ENCODE measurements at regions not wholly inside any gene's neighbourhood (a gene's known extent, or its start where the extent isn't known, plus 50 kb on each side); places are given as distances from the start of the nearest gene placed in this dataset.

GRCh38 chr4:19123681-19124080, 1102.1 kb upstream of the LCORL start:
- no peak overlapping the region for H3K4me3 ChIP-seq
- SMC1A ChIA-PET (ENCODE audit: uncharacterized antibody, unreplicated experiment): interaction anchor here (1.6 kb wide), 1 partner anchor 9 kb away, joined by 4 read pairs; no protein-coding TSS in a partner anchor
- no peaks in the 10 kb centered on the region for H3K36me3 ChIP-seq (ENCODE audit: control insufficient read depth in 2 of 2, insufficient read depth in 2 of 2, low read length in 1 of 2)
- in situ Hi-C loops (cut with MboI) (no loop called here), intact Hi-C loops (cut with micrococcal nuclease; ENCODE audit: unreplicated experiment) (no loop called here)
- H4K20me1 ChIP-seq (ENCODE audit: control insufficient read depth, insufficient read depth): no peaks in the 10 kb centered on the region
- no TSS peak for BruUV-seq (replicated peaks)
- CTCF ChIA-PET: no interaction called here
- RAD21 ChIA-PET (ENCODE audit: unreplicated experiment): no interaction called here
- 5% methylated on average over 4 of the region's 4 CpGs for WGBS (ENCODE audit: insufficient coverage, insufficient replicate concordance, low lambda C conversion rate, missing lambda C conversion rate)
- DNase-seq (ENCODE audit: low read depth, low spot score): no peak
- H2AFZ ChIP-seq (ENCODE audit: control insufficient read depth, low read depth, low read length): no peak overlapping the region
- no peaks in the 10 kb centered on the region for H3K79me2 ChIP-seq (ENCODE audit: control insufficient read depth, insufficient read depth, low read length)
- no peaks in the 10 kb centered on the region for H3K27me3 ChIP-seq (replicated peaks in 1 of 2; ENCODE audit: control insufficient read depth in 2 of 2, insufficient read depth in 2 of 2, low read length in 1 of 2)
- no peak for ATAC-seq
- no peak overlapping the region for H3K27ac ChIP-seq (ENCODE audit: control insufficient read depth, insufficient read depth)
- FAIRE-seq: no peak
- no peak for TF ChIP-seq ZBTB11 (CRISPR knock-in tag; IDR thresholded peaks at IDR 0.05)
- no peak for TF ChIP-seq SIN3A (IDR thresholded peaks at IDR 0.05; ENCODE audit: low read depth, low read length)
- TF ChIP-seq E2F4 (IDR thresholded peaks at IDR 0.05; ENCODE audit: low read depth, low read length): no peak
- no peak for TF ChIP-seq PML (IDR thresholded peaks at IDR 0.05; ENCODE audit: low read length)
- TF ChIP-seq SMAD5 (IDR thresholded peaks at IDR 0.05; ENCODE audit: low read depth): no peak
- TF ChIP-seq HCFC1 (IDR thresholded peaks at IDR 0.05; ENCODE audit: low read length): no peak
- no peak for TF ChIP-seq NFIC (IDR thresholded peaks at IDR 0.05; ENCODE audit: low read depth, low read length)
- TF ChIP-seq ELK1 (IDR thresholded peaks at IDR 0.05; ENCODE audit: low read depth, low read length): no peak
- no peak for TF ChIP-seq RELA (IDR thresholded peaks at IDR 0.05; ENCODE audit: borderline replicate concordance, partially characterized antibody)
- no peak for TF ChIP-seq NFYB (IDR thresholded peaks at IDR 0.05; ENCODE audit: insufficient read depth, low read depth, low read length)
- no peak for TF ChIP-seq ATF7 (IDR thresholded peaks at IDR 0.05; ENCODE audit: low read depth)
- no peak for TF ChIP-seq POLR2AphosphoS5 (IDR thresholded peaks at IDR 0.05; ENCODE audit: low read length)
- TF ChIP-seq EED (IDR thresholded peaks at IDR 0.05; ENCODE audit: low read depth): no peak
- TF ChIP-seq MTA2 (IDR thresholded peaks at IDR 0.05; ENCODE audit: low read depth): no peak
- TF ChIP-seq DPF2 (IDR thresholded peaks at IDR 0.05): no peak
- no peak for TF ChIP-seq TAF1 (IDR thresholded peaks at IDR 0.05; ENCODE audit: borderline replicate concordance, low read depth, low read length)
- TF ChIP-seq BCL11A (IDR thresholded peaks at IDR 0.05; ENCODE audit: low read depth, low read length): no peak
- no peak for TF ChIP-seq MTA3 (IDR thresholded peaks at IDR 0.05; ENCODE audit: borderline replicate concordance, low read length)
- no peak for TF ChIP-seq CBFB (IDR thresholded peaks at IDR 0.05; ENCODE audit: low read depth)
- TF ChIP-seq CHD1 (IDR thresholded peaks at IDR 0.05; ENCODE audit: low read depth, low read length): no peak
- H3K9me3 ChIP-seq (replicated peaks; ENCODE audit: control insufficient read depth, insufficient read depth, low read length): no peaks in the 10 kb centered on the region
- no peaks in the 10 kb centered on the region for H3K4me1 ChIP-seq (ENCODE audit: control insufficient read depth, insufficient read depth, low read length)
- POLR2A ChIA-PET: no interaction called here
- H3K4me2 ChIP-seq (ENCODE audit: control insufficient read depth, insufficient read depth): no peak overlapping the region
- H3K9ac ChIP-seq (ENCODE audit: control insufficient read depth, insufficient read depth, low read length): no peak overlapping the region

All from GM12878 (cell line).